ENCODE measurements at regions not wholly inside any gene's neighbourhood (a gene's known extent, or its start where the extent isn't known, plus 50 kb on each side); places are given as distances from the start of the nearest gene placed in this dataset.

- no peak for TF ChIP-seq EZH2 (IDR thresholded peaks at IDR 0.05; ENCODE audit: insufficient read depth, poor library complexity, severe bottlenecking)
- no peak for TF ChIP-seq EZH2phosphoT487 (IDR thresholded peaks at IDR 0.05; ENCODE audit: insufficient read depth, low read depth)
Observed at GRCh38 chr3:176872771-176873209, 324.5 kb downstream of the TBL1XR1 start.
